Ishikawa (cell line): ENCODE measurements at regions not wholly inside any gene's neighbourhood (a gene's known extent, or its start where the extent isn't known, plus 50 kb on each side); places are given as distances from the start of the nearest gene placed in this dataset.

ENCODE experiments used
- CEBPB ChIP-seq: IDR thresholded peaks from 2 replicates; pipeline ENCODE4 v1.6.1; 2012
- CREB1 ChIP-seq: IDR thresholded peaks from 2 replicates; pipeline ENCODE4 v1.6.1; 2012; ENCODE audit warnings: low read depth
- EGR1 ChIP-seq: IDR thresholded peaks from 2 replicates; pipeline ENCODE4 v1.6.1; 2012
- EP300 ChIP-seq: IDR thresholded peaks from 2 replicates; pipeline ENCODE4 v1.6.1; 2012; ENCODE audit warnings: borderline replicate concordance
- FOXM1 ChIP-seq: IDR thresholded peaks from 2 replicates; pipeline ENCODE4 v1.6.1; 2012; ENCODE audit warnings: low read depth, borderline replicate concordance
- MAX ChIP-seq: IDR thresholded peaks from 2 replicates; pipeline ENCODE4 v1.6.1; 2012
- NFIC ChIP-seq: IDR thresholded peaks from 2 replicates; pipeline ENCODE4 v1.6.1; 2012
- RAD21 ChIP-seq: IDR thresholded peaks from 2 replicates; pipeline ENCODE4 v1.6.1; 2012; ENCODE audit warnings: low read depth
- TAF1 ChIP-seq: IDR thresholded peaks from 2 replicates; pipeline ENCODE4 v1.6.1; 2012; ENCODE audit warnings: low read depth, mild to moderate bottlenecking
- TCF12 ChIP-seq: IDR thresholded peaks from 2 replicates; pipeline ENCODE4 v1.6.1; 2012; ENCODE audit warnings: low read depth
- TEAD4 ChIP-seq: IDR thresholded peaks from 2 replicates; pipeline ENCODE4 v1.6.1; 2012
- USF1 ChIP-seq: IDR thresholded peaks from 2 replicates; pipeline ENCODE4 v1.6.1; 2012
- YY1 ChIP-seq: IDR thresholded peaks from 2 replicates; pipeline ENCODE4 v1.6.1; 2012; ENCODE audit warnings: low read depth
- ZBTB7A ChIP-seq: IDR thresholded peaks from 2 replicates; pipeline ENCODE4 v1.6.1; 2012; ENCODE audit warnings: low read depth
- TF ChIP-seq, protein P1 (sequence below): IDR thresholded peaks from 2 replicates; pipeline ENCODE4 v1.6.1; 2012; ENCODE audit warnings: low read depth, mild to moderate bottlenecking

DNA sequence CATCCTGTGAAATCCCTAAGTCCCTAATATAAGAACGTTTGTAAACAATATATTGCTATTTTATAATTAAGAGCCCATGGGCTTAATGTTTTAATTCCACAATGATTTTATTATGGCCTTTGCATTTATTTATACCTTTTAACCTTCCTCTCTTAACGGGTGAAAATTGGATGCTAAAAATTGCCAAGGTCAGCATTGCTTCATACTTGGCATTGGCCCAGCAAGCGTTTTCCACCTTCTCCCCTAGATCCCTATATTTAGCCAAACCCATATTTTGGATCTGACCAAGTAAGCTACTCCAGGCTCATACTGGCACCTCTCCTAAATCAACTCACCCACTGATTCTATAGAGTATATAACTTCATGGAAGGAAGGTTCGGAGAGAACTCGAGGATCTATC is 188.0 kb upstream of the NR2F2 start:
- no peak for TF ChIP-seq MAX
- no peak for TF ChIP-seq EP300
- TF ChIP-seq CEBPB, result no peak
- no peak for TF ChIP-seq FOXM1
- no peak for TF ChIP-seq TAF1
- TF ChIP-seq ZBTB7A, result no peak
- no peak for TF ChIP-seq NFIC
- TF ChIP-seq, protein P1, sequence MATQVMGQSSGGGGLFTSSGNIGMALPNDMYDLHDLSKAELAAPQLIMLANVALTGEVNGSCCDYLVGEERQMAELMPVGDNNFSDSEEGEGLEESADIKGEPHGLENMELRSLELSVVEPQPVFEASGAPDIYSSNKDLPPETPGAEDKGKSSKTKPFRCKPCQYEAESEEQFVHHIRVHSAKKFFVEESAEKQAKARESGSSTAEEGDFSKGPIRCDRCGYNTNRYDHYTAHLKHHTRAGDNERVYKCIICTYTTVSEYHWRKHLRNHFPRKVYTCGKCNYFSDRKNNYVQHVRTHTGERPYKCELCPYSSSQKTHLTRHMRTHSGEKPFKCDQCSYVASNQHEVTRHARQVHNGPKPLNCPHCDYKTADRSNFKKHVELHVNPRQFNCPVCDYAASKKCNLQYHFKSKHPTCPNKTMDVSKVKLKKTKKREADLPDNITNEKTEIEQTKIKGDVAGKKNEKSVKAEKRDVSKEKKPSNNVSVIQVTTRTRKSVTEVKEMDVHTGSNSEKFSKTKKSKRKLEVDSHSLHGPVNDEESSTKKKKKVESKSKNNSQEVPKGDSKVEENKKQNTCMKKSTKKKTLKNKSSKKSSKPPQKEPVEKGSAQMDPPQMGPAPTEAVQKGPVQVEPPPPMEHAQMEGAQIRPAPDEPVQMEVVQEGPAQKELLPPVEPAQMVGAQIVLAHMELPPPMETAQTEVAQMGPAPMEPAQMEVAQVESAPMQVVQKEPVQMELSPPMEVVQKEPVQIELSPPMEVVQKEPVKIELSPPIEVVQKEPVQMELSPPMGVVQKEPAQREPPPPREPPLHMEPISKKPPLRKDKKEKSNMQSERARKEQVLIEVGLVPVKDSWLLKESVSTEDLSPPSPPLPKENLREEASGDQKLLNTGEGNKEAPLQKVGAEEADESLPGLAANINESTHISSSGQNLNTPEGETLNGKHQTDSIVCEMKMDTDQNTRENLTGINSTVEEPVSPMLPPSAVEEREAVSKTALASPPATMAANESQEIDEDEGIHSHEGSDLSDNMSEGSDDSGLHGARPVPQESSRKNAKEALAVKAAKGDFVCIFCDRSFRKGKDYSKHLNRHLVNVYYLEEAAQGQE, result no peak
- no peak for TF ChIP-seq RAD21
- TF ChIP-seq CREB1, result no peak
- no peak for TF ChIP-seq USF1
- TF ChIP-seq TEAD4, result no peak
- no peak for TF ChIP-seq YY1
- no peak for TF ChIP-seq EGR1
- TF ChIP-seq TCF12, result no peak

GRCh38 chr15:96144734-96145133 is 185.8 kb upstream of the NR2F2 start:
- TF ChIP-seq TEAD4 (no peak), TAF1 (no peak), RAD21 (no peak), CEBPB (no peak), EGR1 (no peak), YY1 (no peak), EP300 (no peak), NFIC (no peak)

DNA sequence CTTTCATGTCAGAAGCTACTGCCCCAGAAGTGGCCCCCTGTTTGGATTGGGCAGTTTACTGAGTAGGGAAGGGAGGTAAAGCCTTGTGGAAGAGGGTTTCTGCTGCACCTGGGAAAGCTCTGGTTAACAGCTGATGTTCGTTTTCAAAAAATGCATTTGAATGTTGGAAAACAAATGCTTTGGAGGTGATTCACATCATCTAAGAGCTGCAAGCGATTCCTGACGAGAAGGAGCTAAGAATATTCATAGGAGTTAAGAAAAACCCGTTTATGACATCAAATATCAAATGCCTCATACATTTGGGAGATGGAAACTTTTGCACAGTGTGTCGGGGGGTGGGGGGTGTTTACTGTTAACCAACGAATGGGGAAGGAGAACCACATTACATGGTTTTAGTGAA is 183.8 kb upstream of the NR2F2 start:
- TF ChIP-seq, protein P1, result no peak
- TF ChIP-seq USF1 (no peak), NFIC (no peak), TAF1 (no peak), CEBPB (no peak)

GRCh38 chr15:96147267-96147666 is 183.2 kb upstream of the NR2F2 start:
- no peak for TF ChIP-seq EP300
- no peak for TF ChIP-seq CEBPB
- TF ChIP-seq YY1, result no peak
- TF ChIP-seq NFIC, result no peak
- TF ChIP-seq, protein P1, result no peak
- TF ChIP-seq TEAD4, result no peak
- TF ChIP-seq EGR1, result no peak

GRCh38 chr15:96150254-96150653 is 180.2 kb upstream of the NR2F2 start:
- no peak for TF ChIP-seq RAD21
- TF ChIP-seq FOXM1, result no peak
- TF ChIP-seq CREB1, result no peak
- no peak for TF ChIP-seq TAF1
- no peak for TF ChIP-seq TEAD4
- TF ChIP-seq YY1, result no peak
- no peak for TF ChIP-seq USF1
- no peak for TF ChIP-seq EP300
- TF ChIP-seq CEBPB, result no peak
- TF ChIP-seq TCF12, result no peak
- TF ChIP-seq ZBTB7A, result no peak
- TF ChIP-seq EGR1, result no peak
- TF ChIP-seq MAX, result no peak
- TF ChIP-seq, protein P1, result no peak
- no peak for TF ChIP-seq NFIC
